ENCODE measurements at regions not wholly inside any gene's neighbourhood (a gene's known extent, or its start where the extent isn't known, plus 50 kb on each side); places are given as distances from the start of the nearest gene placed in this dataset.

DNA sequence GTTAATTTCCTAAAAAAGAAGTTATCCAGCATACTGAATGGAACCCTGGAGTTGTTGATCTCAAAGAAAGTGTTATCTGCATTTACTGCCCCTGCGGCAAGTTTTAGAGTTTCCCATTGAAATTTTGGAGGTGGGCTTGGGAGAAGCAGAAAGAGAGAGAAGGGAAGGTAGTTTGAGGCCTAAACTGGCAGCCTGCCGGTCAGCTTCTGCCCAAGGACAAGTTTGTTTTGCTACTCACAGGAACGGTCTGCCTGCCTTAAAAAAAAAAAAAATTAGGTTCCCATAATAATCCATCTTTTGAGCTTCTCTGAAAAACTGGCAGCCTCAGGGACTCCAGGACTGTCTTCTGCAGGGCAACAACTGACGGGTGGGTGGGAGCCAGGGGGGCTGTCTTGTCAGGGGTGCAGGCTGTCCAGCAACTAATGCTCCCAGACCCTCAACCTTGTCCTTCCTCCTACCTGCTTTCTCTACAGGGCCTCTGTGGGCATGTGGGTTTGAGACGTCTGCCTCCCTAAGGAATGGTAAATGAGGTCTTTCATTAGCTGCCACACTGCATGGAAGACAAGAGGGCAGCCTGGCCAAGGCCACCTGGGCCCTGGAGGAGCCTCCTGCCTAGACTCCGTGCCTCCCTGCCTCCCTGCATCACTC lies 176.1 kb upstream of the KCNG1 start:
- H4K20me1 ChIP-seq (ENCODE audit: low read depth, low read length): no peaks in the 10 kb centered on the region
- H3K27me3 ChIP-seq (ENCODE audit: low read length): no peaks in the 10 kb centered on the region
- H3K9ac ChIP-seq (ENCODE audit: low read length): no peak overlapping the region
- H3K27ac ChIP-seq (ENCODE audit: low read depth, low read length): no peak overlapping the region
- H2AFZ ChIP-seq (ENCODE audit: low read depth, low read length, severe bottlenecking): no peak overlapping the region
- no peaks in the 10 kb centered on the region for H3K79me2 ChIP-seq (ENCODE audit: insufficient read depth, low read length)
- no peak overlapping the region for H3K4me3 ChIP-seq (ENCODE audit: insufficient read depth, low read length, poor library complexity, severe bottlenecking)
- H3K4me2 ChIP-seq (ENCODE audit: low read depth, low read length, poor library complexity, severe bottlenecking): no peak overlapping the region
- no peaks in the 10 kb centered on the region for H3F3A ChIP-seq (ENCODE audit: insufficient read depth)
- TF ChIP-seq EZH2phosphoT487 (conservative IDR thresholded peaks at IDR 0.05; ENCODE audit: low read length) (no peak), CTCF (IDR thresholded peaks at IDR 0.05; ENCODE audit: insufficient read depth, low read length, poor library complexity, severe bottlenecking) (no peak)
- H3K9me3 ChIP-seq (ENCODE audit: insufficient read depth, low read length): no peaks in the 10 kb centered on the region
- no peaks in the 10 kb centered on the region for H3K9me2 ChIP-seq (replicated peaks; ENCODE audit: insufficient read depth, low read length)
- no peaks in the 10 kb centered on the region for H3K36me3 ChIP-seq (ENCODE audit: low read length)

DNA sequence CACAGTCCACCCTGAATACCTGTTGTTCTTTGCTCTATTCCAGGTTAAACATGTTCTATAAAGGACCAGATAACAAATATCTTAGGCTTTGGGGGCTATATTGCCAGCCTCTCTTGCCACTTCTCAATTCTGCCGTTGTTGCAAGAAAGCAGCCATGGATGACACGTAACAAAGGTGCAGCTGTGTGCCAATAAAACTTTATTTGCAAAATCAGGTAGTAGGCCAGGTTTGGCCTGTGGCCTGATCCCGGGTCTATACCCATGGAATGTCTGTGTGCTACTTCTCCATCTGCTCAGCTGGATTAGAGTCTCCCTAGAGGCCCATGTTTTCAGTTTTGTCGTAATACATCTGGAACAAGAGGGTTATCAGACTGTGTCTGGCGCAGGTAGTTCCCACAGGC lies 175.3 kb upstream of the KCNG1 start:
- no peak for TF ChIP-seq EZH2phosphoT487 (conservative IDR thresholded peaks at IDR 0.05; ENCODE audit: low read length)
- no peak for TF ChIP-seq CTCF (IDR thresholded peaks at IDR 0.05; ENCODE audit: insufficient read depth, low read length, poor library complexity, severe bottlenecking)
- no peaks in the 10 kb centered on the region for H3K27me3 ChIP-seq (ENCODE audit: low read length)

GRCh38 chr20:51196991-51197651 lies 174.2 kb upstream of the KCNG1 start:
- TF ChIP-seq CTCF (IDR thresholded peaks at IDR 0.05; ENCODE audit: insufficient read depth, low read length, poor library complexity, severe bottlenecking): no peak
- Histone ChIP-seq H3K79me2 (ENCODE audit: insufficient read depth, low read length) (no peaks in the 10 kb centered on the region), H3K9me2 (replicated peaks; ENCODE audit: insufficient read depth, low read length) (no peaks in the 10 kb centered on the region), H4K20me1 (ENCODE audit: low read depth, low read length) (no peaks in the 10 kb centered on the region), H3F3A (ENCODE audit: insufficient read depth) (no peaks in the 10 kb centered on the region), H2AFZ (ENCODE audit: low read depth, low read length, severe bottlenecking) (no peak overlapping the region), H3K9me3 (ENCODE audit: insufficient read depth, low read length) (no peaks in the 10 kb centered on the region), H3K4me2 (ENCODE audit: low read depth, low read length, poor library complexity, severe bottlenecking) (no peak overlapping the region), H3K36me3 (ENCODE audit: low read length) (no peaks in the 10 kb centered on the region), H3K27me3 (ENCODE audit: low read length) (no peaks in the 10 kb centered on the region), H3K27ac (ENCODE audit: low read depth, low read length) (no peak overlapping the region), H3K9ac (ENCODE audit: low read length) (no peak overlapping the region), H3K4me3 (ENCODE audit: insufficient read depth, low read length, poor library complexity, severe bottlenecking) (no peak overlapping the region)

More for the DNA sequence above, 175.3 kb upstream of the KCNG1 start:
- Histone ChIP-seq H3K9me2 (replicated peaks; ENCODE audit: insufficient read depth, low read length) (no peaks in the 10 kb centered on the region), H3K27ac (ENCODE audit: low read depth, low read length) (no peak overlapping the region), H3K79me2 (ENCODE audit: insufficient read depth, low read length) (no peaks in the 10 kb centered on the region), H2AFZ (ENCODE audit: low read depth, low read length, severe bottlenecking) (no peak overlapping the region), H3K36me3 (ENCODE audit: low read length) (no peaks in the 10 kb centered on the region), H4K20me1 (ENCODE audit: low read depth, low read length) (no peaks in the 10 kb centered on the region), H3K9ac (ENCODE audit: low read length) (no peak overlapping the region), H3F3A (ENCODE audit: insufficient read depth) (no peaks in the 10 kb centered on the region), H3K9me3 (ENCODE audit: insufficient read depth, low read length) (no peaks in the 10 kb centered on the region), H3K4me2 (ENCODE audit: low read depth, low read length, poor library complexity, severe bottlenecking) (no peak overlapping the region), H3K4me3 (ENCODE audit: insufficient read depth, low read length, poor library complexity, severe bottlenecking) (no peak overlapping the region)

Data from SU-DHL-6 (cell line).